Stomach (tissue), 4 donors: ENCODE measurements at regions not wholly inside any gene's neighbourhood (a gene's known extent, or its start where the extent isn't known, plus 50 kb on each side); places are given as distances from the start of the nearest gene placed in this dataset.

Experiments used
- CTCF ChIP-seq, 7 experiments: fragments of 450-650 bp in 4 of 7; fragments of 200-600 bp in 3 of 7; sonication (generic) in 3 of 7; IDR thresholded peaks; one replicate each; pipeline ENCODE4 v1.5.1; 2016 to 2019; ENCODE audit warnings: antibody characterized with exemption in 7 of 7, control low read depth in 2 of 7, mild to moderate bottlenecking in 1 of 7
- POLR2A ChIP-seq, 4 donors: fragments of 450-650 bp; IDR thresholded peaks; one replicate each; pipeline ENCODE4 v1.6.1; 2016; ENCODE audit warnings: antibody characterized with exemption in 4 of 4, control low read depth in 2 of 4, mild to moderate bottlenecking in 1 of 4, moderate library complexity in 1 of 4

- TF ChIP-seq CTCF (IDR thresholded peaks at IDR 0.05) (no peak), POLR2A (IDR thresholded peaks at IDR 0.05) (no peak)
These were observed 180.5 kb upstream of the PTPRD start for GRCh38 chr9:10793306-10793705.
